Retina (tissue), 1 donor: ENCODE measurements at regions not wholly inside any gene's neighbourhood (a gene's known extent, or its start where the extent isn't known, plus 50 kb on each side); places are given as distances from the start of the nearest gene placed in this dataset.

ENCODE experiments used
- DNase-seq: peaks from one replicate; pipeline ENCODE4 v3.0.0-alpha.2; 2016

DNA sequence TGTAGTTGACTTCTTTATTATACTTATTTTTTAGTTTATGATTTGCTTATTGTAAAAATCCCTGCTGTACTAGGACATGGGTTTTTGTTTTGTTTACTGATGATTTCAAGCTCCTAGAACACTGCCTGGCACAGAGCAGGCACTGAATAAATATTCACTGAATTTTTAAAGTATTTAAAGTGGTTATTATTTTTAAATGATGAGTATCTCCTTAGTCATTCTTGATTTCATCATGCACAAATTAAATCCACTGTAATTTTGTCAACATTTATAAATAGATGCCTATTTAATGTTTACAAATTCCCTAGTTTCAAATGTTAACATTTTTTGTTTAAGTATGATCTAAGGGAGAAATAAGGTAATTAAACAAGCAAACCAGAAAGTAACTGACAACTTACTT lies 367.9 kb upstream of the SLIT2 start:
- DNase-seq = no peak

DNA sequence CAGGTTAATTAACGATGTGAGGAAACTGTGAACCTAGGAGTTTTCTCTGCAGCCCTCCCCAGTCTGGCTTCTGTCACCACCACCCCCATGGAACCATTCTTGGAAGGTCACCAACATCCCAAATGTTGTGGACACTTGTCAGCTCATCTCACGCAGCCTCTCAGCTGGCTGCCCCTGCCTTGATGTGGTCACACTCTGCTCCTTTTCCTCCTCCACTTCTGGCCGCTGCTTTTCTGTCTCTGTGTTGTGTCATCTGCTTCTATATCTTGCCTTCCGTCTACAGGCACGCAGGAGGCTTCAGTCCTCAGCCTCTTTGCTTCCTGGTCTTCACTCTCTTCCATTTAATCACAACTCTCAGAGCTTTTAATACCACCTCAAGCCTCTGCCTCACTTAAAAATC lies 371.5 kb upstream of the SLIT2 start:
- no peak for DNase-seq

DNA sequence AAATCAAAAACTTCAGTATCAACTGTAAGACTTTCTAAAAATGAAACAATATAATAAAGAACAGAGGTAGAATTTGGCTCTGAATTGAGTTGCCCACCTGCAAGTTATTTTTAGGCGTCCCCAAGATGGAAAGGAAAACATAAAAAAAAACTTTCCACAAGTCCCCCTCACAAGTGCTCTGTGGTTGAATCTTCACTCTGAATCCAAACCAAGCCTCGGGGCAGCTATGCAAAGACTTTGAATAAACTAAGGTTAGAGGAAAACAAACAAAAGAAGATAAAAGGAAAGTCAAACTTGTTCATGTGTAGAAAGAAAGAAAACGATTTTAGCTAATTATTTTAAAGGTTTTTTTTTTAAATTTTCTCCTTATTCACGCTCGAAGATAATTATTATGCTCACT lies 372.4 kb upstream of the SLIT2 start:
- DNase-seq = no peak

DNA sequence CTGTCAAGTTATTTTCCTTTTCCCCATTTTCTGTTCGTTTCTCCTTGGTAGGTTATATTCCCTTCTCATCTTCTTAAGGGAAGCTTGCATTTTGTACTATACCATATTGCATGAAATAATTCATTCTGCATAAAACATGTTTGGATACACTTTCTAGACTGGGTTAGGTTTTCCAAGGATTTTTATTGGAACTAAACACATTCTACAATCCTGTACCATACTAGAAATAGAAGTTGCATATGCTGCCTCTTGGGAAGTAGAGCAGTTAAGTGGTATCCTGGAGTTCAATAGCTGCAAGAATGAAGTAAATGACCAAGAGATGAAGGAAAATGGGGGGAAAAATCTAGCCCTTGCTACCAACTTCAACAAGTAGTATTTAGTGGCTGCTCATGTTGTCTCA lies 393.7 kb upstream of the SLIT2 start:
- DNase-seq = no peak

DNA sequence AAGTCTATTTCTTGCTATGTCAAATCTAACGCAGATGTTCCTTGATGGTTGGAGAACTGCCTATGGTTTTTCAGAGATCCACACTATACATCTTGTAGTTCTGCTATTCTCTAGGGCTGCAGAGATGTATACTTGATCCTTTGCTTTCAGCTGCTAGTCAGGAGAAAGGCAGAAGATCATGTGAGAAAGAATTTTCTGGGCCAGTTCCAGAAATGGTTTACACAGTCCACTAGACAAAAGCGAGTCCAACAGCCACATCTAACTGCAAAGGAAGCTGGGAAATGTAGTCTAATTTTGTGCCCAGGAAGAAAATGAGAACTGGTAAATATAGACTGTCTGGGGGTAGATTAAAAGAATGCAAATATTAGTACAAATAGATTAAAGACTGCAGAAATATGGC lies 394.3 kb upstream of the SLIT2 start:
- DNase-seq = no peak

DNA sequence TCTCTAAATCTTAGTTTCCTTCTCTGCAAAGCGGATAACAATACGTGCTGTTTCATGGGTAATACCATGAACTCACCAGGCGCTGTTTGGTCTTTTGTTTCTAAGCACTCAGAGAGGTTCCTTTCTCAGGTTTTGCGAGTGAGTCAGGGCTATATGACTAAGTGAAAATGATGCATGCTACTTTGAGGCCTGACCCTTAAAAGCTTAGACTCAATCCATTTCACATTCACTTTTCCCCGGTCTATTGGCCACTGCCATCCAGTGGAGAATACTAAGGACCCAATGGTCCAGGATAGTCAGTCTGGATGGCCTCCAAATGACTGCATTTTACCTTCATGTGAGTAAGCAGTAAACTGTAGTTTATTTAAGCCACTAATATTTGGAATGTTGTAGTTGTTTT lies 400.8 kb upstream of the SLIT2 start:
- no peak for DNase-seq

DNA sequence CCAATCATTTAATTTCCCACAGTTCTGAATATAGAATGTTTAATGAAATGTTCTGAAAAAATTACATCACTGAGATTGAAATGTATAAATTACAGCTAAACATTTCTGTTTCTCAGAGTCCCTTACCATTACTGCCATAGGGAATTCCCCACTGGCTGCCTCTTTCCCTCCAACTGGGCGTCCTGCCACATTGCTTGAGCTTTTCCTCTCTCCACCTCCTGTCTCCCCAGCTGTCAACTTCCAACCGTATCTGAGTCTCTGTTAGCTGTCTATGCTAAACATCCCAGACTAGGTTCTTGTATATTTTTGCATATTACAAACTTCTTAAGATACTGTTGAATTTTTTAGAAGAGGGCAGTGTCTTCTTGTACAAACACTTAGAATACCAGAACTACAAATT lies 407.3 kb upstream of the SLIT2 start:
- DNase-seq = no peak

DNA sequence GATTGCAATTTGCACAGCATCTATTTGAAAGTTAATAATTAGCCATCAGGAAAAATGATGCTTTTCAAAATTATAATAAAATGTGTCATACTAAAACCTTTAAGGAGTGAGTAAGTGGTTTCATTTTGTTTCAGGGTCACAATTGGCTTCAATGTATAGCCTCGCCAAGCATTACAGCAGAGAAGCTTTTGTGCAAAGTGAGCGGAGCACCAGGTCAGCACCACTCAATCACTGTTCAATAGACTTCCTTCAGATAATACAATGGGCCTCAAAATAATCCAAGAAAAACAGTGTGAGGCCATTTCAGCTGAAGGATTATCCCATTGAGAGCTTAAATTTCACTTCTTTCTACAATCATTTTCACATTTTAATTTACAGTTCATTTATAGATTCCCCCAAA lies 409.2 kb upstream of the SLIT2 start:
- no peak for DNase-seq

DNA sequence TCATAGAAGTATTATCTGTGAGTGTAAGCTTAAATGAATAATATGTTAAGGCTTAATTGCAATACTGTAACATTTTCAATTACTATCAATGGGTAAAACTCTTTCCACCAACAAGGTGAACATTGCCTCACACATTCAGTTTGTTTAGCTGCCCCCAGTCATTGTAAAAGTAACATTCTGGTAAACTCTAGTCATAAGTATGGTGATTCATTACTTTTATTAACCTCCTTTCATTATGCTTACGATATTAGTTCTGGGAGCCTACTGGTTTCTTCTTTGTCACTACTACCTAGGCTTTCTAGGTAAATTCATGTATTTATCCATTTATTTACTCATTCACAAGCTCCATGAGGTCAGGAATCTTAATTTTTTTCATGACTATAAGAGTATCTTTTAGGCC lies 412.8 kb upstream of the SLIT2 start:
- no peak for DNase-seq

DNA sequence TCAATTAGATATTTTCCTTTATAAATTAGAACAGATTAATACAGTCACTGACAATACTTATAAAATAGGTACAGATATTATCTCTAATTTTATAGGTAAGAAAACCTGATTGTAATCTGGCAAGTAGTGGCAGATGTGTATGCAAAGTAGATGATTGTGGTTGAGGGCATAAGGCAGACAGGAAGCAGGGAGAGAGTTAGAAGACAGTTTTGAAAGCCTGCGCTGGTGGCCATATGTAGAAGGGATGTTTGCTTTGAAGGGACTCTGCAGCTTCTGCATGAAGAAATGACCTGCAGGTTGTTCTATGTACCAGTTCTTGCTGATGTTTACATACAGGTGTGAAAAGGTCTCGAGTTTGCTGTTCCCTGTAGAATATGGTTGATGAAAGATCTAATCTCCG lies 416.3 kb upstream of the SLIT2 start:
- no peak for DNase-seq

DNA sequence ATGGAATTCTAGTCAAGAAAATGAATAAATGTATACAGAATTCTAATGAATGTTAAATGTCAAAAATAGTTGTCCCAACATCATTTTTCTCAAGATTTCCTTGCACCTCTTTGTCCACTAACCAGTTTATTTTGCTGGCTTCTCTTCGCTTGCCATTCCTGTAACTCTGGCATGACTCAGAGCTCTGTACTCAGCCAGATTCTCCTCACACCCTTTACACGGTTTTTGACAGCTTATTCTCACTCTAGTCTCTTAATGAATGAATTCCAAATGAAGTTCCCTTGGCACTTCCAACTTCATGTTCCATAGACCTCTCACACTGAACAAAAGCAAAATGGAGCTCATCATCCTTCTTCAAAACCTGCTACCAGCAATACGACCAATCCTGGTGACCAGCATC lies 419.3 kb upstream of the SLIT2 start:
- no peak for DNase-seq

DNA sequence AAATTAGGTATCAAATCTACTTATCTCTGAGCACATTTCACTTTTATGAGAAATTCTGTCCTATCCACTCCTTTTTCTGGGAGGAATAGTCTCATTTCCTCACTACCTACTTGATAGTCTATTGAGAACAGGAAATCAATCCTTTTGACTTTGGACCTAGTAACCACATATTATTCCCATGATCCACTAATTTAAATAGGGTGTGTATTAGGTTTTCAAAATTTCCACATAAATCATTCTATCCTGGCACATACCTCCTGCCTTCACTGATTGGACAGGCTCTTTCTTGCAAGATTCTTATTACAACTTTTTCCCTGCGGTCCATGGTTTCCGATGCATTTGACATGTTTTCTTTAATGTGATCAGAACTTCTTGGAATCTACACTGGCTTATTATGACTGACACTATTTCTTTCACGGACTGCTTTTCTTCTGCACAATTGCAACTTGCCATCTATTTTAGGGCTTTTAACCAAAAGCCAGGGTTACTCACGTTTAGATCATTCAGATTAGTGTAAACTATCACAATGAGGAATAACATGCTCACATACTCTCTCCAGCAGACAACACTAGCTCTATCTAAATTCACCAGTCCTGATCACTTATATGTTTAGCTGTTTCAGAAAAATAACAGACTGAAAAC lies 419.9 kb upstream of the SLIT2 start:
- DNase-seq = no peak

DNA sequence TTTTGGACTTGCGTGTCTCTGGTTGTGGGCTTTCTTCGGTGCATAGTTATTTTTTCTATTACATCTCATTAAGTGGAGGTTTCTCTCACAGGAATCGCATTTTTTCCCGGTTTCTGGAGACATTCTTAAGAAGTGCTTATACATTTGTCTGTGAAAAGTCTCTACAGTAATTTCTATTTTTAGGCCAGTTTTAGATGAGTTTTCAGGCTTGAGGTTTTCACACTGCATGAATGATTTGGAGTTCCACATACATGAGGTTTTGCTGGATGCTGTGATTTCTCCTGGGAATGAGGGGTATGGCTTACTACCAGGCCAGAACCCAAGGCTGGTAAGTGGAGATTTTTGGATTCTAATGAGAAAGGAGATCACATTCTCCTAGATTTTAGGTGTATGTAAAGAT lies 422.6 kb upstream of the SLIT2 start:
- no peak for DNase-seq

DNA sequence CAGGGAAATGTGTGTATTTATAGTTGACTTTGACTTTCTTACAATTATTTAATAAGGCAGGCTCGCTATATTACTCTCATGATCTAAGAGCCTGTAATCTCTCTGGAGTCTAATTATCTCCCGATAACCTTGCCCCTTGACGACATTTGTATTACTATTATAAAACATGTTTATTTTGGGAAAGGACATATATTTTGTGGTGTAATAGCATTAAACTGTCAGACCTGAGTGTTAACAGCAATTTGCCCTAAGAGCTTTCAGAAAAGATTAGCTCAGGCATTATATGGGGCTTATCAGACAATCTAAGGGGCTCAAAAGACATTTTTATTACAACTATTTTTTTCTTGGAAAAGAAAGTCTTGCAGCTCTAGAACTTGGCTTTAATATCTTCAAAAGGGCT lies 427.9 kb upstream of the SLIT2 start:
- DNase-seq = no peak

DNA sequence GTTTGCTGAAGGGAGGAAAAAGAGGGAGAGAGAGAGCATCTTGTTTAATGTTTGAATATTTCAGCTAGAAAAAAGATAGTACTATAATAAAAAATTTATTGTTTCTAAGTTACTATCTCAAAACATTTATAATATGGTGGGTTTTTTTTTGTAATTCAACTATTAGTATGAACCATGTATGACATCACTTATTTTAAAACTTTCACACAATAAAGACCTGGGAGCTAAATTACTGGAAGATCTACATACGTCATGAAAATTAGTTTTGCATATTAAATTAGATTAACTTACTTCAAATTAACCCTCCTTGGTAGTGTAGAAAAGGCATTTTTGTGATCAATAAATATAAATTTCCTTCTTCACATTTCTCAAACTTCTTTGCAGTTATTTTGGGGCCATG lies 432.0 kb upstream of the SLIT2 start:
- DNase-seq = no peak

DNA sequence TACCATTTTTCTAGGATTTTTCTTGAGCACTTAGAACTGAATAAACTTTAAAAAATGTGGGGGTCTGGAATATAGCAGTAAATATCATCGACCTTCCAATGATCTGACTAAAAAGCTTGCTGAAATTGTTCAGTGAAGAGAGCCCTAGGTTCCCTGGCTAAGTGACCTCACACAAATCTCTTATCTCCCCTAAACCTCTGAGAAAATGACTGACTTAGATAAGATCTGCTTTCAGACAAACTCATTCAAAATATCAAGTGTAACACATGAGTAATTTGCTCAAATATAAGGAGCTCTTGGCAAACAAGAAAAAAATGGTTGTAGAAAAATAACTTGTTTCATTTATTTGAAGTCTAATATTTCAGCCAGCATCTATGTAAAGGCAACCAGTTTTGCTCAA lies 441.7 kb upstream of the SLIT2 start:
- no peak for DNase-seq

DNA sequence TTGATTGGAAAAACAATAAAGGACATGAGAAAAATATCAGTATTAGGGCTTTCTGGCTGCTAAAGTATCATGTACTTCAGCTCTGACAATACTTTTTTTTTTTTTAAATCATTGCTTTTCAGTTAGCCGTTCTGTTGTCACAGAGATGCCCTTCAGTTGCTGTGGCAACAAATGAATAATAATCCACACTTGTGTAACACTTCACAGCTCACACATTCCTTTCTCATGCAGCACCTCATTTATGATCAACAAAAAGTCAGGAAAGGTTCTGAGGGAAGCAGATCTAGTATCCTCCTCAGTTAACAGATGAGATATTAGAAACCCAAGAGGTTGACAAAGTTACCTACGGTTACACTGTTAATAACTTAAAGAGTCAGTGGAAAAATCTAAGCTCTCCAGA lies 444.2 kb upstream of the SLIT2 start:
- no peak for DNase-seq

DNA sequence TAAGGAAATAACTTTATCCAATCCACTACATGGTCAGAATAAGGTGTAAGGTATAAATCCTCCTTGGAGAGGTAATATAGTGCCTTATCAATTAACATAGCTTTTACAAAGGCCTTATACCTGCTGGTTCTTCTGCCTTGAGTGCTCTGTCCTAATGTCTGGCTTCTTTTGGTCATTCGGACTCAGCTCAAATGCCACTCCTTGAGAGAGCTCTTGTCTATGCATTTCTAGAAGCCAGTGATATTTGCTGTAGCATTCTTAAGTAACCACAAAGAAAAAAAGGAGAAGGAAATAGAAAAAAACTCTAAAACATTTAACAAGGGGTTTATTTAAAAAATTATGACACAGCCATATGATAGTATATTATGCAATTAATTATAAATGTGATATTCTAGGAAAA lies 444.8 kb upstream of the SLIT2 start:
- DNase-seq = no peak

DNA sequence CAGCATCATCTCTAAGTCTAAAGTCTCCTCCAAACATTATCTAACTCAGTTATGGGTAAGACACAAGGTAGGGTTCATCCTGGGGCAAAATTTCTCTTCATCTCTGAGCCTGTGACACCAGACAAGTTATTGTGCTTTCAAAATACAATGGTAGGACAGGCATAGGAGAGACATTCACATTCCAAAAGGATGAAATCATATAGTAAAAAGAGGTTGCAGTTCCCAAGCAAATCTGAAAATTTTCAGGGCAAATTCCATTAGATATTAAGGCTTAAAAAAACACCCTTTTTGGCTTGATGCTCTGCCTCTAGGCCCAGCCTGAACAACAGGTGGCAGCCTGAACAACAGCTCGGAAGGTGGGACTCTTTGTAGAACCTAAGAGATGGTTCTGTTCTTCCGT lies 448.3 kb upstream of the SLIT2 start:
- DNase-seq = no peak

DNA sequence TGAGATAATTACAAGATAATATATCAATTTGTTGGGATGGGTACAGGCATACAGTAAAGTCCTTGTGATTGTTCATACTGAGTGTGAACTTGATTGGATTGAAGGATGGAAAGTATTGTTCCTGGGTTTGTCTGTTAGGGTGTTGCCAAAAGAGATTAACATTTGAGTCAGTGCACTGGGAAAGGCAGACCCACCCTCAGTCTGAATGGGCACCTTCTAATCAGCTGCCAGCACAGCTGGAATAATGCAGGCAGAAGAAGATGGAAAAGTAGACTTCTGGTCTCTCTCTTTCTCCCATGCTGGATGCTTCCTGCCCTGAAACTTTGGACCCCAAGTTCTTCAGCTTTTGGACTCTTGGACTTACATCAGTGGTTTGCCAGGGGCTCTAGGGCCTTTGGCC lies 457.9 kb upstream of the SLIT2 start:
- no peak for DNase-seq

DNA sequence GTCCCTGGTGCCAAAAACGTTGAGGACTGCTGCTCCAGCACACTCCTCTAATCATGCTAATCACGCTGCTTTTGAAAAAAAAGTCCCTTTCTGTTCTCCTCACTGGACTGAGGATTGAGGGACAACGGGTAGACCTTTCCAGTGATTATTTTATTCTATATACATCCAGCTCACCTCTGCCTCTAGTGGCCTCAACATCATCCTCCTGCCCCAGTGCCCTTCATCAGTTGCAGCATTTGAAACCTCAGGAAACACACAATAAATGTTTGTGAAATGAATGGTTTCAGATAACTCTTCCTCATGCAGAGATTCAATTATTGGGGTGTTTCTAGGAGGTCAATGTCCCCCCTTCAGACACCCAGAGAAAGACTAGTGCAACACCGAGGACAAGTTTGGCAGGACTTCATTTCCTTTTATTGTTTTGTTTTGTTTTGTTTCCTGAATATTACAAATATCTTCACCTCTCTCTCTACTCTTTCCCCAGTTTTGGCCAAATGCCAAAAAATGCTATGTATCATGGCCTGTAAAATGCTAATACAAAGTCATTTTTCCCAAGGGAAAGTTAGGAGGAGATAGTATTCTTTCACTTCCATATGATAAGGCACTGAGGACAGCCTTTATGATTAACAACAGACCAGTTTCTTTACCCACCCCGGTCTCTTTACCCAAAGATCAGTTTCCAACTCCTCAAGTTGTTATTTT lies 460.1 kb upstream of the SLIT2 start:
- DNase-seq = no peak

DNA sequence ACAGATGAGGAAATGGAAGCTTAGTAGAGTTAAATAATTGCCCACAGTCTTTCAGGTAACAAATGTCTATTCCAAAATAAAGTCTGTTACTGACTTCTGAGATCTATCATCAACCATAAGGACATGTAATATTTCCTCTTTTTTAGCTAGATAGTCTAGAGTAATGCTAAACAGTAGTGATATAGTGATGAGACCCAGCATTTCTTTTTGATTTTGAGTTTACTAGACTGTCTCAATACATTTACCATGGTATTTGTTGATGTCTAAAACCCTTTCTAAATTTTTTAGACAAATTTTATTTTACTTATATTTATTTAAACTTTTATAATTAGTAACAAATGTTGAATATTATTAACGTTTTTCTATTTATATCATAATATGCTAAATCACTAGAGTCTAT lies 465.1 kb upstream of the SLIT2 start:
- DNase-seq = no peak

DNA sequence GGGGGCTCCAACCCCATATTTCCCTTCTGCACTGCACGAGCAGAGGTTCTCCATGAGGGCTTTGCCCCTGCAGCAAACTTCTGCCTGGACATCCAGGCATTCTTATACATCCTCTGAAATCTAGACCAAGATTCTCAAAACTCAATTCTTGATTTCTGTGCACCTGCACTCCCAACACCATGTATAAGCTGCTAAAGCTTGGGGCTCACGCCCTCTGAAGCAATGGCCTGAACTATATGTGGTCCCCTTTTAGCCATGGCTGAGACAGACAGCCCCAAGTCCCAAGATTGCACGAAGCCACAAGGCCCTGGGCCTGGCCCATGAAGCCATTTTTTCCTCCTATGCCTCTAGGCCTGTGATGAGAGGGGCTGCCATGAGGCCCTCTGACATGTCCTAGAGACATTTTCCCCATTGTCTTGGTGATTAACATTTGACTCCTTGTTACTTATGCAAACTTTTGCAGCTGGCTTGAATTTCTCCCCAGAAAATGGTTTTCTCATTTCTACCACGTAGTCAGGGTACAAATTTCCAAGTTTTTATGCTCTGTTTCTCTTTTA lies 468.0 kb upstream of the SLIT2 start:
- DNase-seq = no peak

DNA sequence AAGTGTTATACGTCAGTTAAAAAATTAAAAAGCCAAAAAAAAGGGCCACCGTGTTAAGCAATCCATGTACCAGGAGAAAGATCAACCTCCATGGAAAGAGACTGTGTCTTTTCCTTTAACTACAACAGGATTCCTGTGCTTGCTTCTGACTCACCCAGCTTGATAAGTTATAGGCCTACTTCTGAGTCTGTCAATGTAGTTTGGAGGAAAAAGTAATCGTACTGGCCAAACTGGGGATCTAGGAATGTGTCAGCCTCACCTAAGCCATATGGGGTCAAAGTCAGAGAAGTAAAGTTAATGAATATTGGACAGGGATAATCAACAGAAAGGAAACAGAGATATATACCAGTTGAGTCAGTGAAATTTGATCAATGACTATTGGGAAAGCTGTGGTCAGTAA lies 470.8 kb upstream of the SLIT2 start:
- DNase-seq = no peak

DNA sequence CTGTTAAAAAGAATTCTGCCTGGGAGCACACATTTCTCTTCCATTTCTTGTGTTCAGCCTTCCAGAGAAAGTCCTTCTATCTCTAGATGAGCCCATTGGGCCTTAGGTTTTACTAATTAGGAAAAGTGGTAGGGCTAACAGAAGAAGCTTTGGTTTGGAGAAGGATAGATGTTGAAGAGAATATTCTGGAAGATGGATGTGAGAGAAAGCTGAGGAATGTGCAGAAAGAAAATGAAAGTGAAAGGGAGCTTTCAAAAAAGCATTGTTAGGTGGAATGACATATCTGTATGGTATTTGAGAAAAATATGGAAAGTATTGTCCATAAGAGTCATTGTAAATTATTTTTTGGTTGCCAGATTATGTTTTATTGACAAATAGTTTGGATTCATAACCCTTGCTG lies 474.8 kb upstream of the SLIT2 start:
- DNase-seq = no peak
